ENCODE measurements at regions not wholly inside any gene's neighbourhood (a gene's known extent, or its start where the extent isn't known, plus 50 kb on each side); places are given as distances from the start of the nearest gene placed in this dataset.

GRCh38 chr13:76160506-76160905 lies 524.4 kb downstream of the LMO7 start:
- TF ChIP-seq CTCF (IDR thresholded peaks at IDR 0.05; ENCODE audit: low read length) (no peak), EZH2phosphoT487 (IDR thresholded peaks at IDR 0.05; ENCODE audit: low read length) (no peak), EZH2 (optimal IDR thresholded peaks at IDR 0.05; ENCODE audit: low read depth, low read length) (no peak)

Measured in MM.1S (cell line).